SK-N-MC (cell line): ENCODE measurements at regions not wholly inside any gene's neighbourhood (a gene's known extent, or its start where the extent isn't known, plus 50 kb on each side); places are given as distances from the start of the nearest gene placed in this dataset.

ENCODE experiments used
- EZH2 ChIP-seq: fragments of 200-600 bp; sonication (generic); IDR thresholded peaks from one replicate; pipeline ENCODE4 v1.6.1; 2017; ENCODE audit warnings: antibody characterized with exemption
- FOXP2 ChIP-seq: optimal IDR thresholded peaks from 2 replicates; pipeline ENCODE3; 2011; ENCODE audit warnings: mild to moderate bottlenecking, moderate library complexity; ENCODE audit not compliant: insufficient read depth; ENCODE audit errors: extremely low read length, control extremely low read depth
- POLR2AphosphoS5 ChIP-seq: IDR thresholded peaks from 2 replicates; pipeline ENCODE4 v1.6.1; 2012; ENCODE audit warnings: mild to moderate bottlenecking, low read depth, low read length, borderline replicate concordance

- TF ChIP-seq EZH2: no peak
- TF ChIP-seq POLR2AphosphoS5: no peak
- TF ChIP-seq FOXP2: no peak
Measured at GRCh38 chr12:61542551-61542950, 717.7 kb upstream of the USP15 start.
